ENCODE measurements at regions not wholly inside any gene's neighbourhood (a gene's known extent, or its start where the extent isn't known, plus 50 kb on each side); places are given as distances from the start of the nearest gene placed in this dataset.

GRCh38 chr11:109775686-109776085 lies 317.5 kb upstream of the ZC3H12C start:
- TF ChIP-seq CTCF (conservative IDR thresholded peaks at IDR 0.05): no peak
- no peak for TF ChIP-seq ZFX (IDR thresholded peaks at IDR 0.05)

Measured in C4-2B (cell line).